ENCODE measurements at regions not wholly inside any gene's neighbourhood (a gene's known extent, or its start where the extent isn't known, plus 50 kb on each side); places are given as distances from the start of the nearest gene placed in this dataset.

DNA sequence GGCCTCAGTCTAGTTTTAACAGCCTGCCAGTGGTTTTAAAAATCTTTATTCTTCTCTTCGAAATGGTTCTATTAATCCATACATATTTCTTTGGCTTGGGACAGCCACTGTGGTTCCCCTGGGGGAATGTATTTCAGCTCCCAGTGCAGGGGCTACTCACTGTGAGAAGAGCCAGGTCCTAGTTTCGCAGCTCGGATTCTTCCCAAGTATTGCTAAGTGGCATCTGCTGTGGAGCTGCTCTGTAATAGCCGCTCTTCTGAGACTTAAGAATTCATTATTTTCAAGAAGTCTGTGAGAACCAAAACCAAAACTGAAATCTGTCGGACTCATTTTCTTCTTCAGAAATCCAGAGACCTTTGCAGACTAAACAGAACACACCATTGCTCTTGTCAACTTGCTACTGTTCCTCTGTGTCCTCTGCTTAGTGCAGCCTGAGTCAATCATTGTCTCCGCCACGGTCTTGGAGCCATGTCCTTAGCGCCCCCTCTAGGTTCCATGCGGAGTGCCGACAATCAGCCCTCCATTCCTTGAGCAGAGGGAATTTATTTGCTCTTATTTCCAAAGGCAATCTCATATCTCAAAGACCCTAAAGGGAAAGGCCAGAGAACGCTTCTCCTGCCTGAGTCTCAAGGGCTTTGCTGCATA lies 478.2 kb downstream of the SPATA31D1 start:
- TF ChIP-seq, protein P1, sequence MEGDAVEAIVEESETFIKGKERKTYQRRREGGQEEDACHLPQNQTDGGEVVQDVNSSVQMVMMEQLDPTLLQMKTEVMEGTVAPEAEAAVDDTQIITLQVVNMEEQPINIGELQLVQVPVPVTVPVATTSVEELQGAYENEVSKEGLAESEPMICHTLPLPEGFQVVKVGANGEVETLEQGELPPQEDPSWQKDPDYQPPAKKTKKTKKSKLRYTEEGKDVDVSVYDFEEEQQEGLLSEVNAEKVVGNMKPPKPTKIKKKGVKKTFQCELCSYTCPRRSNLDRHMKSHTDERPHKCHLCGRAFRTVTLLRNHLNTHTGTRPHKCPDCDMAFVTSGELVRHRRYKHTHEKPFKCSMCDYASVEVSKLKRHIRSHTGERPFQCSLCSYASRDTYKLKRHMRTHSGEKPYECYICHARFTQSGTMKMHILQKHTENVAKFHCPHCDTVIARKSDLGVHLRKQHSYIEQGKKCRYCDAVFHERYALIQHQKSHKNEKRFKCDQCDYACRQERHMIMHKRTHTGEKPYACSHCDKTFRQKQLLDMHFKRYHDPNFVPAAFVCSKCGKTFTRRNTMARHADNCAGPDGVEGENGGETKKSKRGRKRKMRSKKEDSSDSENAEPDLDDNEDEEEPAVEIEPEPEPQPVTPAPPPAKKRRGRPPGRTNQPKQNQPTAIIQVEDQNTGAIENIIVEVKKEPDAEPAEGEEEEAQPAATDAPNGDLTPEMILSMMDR (IDR thresholded peaks at IDR 0.05; ENCODE audit: insufficient read depth, low read depth, low read length), result no peak
- no peak overlapping the region for H3K4me3 ChIP-seq (ENCODE audit: low read depth, low read length)
- no peak for DNase-seq (ENCODE audit: low read depth)

DNA sequence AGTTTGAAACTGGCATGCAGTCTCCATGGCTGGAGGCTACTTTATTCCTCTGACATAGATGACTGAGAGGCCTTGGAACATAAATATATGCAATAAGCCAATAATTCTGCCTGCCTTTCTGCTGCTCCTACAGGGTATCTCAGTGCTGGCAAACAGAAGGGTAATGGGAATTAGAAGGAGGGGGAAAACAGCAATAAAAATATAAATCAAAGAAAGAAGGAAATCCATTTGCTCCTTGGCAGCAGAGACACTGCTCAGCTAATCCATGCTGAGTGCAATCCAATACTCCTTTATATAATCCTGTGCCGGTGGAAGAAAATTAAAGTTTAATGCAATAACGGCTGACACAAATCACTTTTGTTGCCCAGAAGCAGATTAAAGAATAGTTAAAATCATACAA lies 478.9 kb downstream of the SPATA31D1 start:
- DNase-seq (ENCODE audit: low read depth), result no peak
- H3K4me3 ChIP-seq (ENCODE audit: low read depth, low read length), result no peak overlapping the region
- TF ChIP-seq, protein P1 (IDR thresholded peaks at IDR 0.05; ENCODE audit: insufficient read depth, low read depth, low read length), result no peak

DNA sequence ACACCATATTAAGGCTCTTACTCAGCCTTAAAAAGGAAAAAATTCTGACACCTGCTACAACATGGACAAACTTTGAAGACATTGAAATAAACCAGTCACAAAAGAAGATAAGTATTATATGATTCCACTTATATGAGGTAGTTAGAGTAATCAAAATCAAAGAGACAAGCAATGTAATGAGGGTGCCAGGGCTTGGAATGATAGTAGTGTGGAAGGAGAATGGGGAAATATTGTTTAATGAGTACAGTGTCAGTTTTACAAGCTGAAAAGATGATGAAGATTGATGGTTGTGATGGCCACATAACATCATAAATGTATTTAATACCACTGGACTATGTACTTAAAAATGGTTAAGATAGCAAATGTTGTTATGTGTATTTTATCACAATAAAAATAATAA lies 485.7 kb downstream of the SPATA31D1 start:
- TF ChIP-seq, protein P1 (IDR thresholded peaks at IDR 0.05; ENCODE audit: insufficient read depth, low read depth, low read length), result no peak
- no peak overlapping the region for H3K4me3 ChIP-seq (ENCODE audit: low read depth, low read length)
- no peak for DNase-seq (ENCODE audit: low read depth)

DNA sequence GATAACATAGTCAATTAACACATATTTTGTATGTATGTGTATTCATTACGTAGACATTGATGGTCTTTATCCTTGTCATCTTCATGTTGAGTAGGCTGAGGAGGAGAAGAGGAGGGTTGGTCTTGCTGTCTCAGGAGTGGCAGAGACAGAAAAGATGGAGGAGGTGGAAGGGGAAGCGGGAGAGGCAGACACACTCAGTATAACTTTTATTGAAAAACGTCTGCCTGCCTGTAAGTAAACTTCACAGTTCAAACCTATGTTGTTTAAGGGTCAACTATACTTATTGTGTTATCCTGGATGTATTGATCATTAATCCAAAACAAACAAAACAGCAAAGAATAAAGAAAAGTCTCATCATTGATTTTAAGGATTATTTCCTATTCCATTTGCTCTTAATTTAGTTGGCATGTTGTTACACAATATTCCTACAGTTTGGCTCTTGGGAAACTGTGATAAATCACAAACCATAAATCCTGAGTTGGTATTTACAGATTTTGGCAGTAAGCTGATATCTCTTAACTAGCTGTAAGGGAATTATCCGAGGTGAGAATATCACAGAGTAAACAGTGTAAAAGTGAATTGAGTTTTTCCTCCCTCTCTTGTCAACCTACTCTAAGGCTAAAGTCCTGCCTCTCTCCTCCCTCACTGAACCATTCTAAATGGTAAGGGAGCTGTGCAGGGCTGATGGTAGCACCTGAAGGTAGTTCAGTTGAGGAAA lies 487.2 kb downstream of the SPATA31D1 start:
- TF ChIP-seq, protein P1 (IDR thresholded peaks at IDR 0.05; ENCODE audit: insufficient read depth, low read depth, low read length), result no peak
- H3K4me3 ChIP-seq (ENCODE audit: low read depth, low read length), result no peak overlapping the region
- no peak for DNase-seq (ENCODE audit: low read depth)

DNA sequence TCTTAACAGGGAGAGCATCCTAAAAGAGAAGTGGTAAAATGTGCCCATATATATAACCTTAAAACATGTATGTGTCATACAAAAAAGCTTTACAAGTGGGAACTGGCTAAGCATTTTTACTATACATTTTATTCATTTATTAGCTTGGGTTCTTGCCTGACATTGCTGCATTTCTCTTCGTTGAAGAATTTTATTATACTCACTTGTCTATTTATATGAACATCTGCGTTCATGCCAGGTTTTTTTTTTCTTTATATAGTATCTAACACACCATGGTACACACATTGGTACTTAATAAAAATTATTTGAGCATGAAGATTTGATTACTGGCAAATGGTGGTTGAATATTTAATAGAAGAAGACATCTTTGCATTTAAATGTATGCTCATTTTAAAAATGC lies 492.3 kb downstream of the SPATA31D1 start:
- TF ChIP-seq, protein P1 (IDR thresholded peaks at IDR 0.05; ENCODE audit: insufficient read depth, low read depth, low read length), result no peak
- no peak for DNase-seq (ENCODE audit: low read depth)
- H3K4me3 ChIP-seq (ENCODE audit: low read depth, low read length), result no peak overlapping the region

DNA sequence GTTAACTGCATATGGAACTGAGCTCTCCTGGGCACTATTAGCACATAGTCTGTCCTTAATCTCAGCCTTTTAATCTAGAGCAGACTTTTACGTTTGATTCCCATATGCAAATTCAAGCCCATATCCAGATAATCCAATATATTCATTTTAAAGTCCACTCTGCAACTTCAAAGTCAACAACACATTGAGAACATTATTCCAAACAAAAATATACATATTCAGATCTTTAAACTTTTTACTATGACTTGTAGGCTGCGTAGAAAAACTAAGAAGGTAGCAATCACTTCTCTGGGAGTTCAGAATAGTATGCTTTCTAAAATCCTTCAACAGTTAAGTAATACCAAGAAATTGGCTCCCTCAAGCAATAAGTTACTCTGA lies 499.4 kb downstream of the SPATA31D1 start:
- TF ChIP-seq, protein P1 (IDR thresholded peaks at IDR 0.05; ENCODE audit: insufficient read depth, low read depth, low read length), result no peak

More for the DNA sequence above, 499.4 kb downstream of the SPATA31D1 start:
- H3K4me3 ChIP-seq (ENCODE audit: low read depth, low read length), result no peak overlapping the region
- DNase-seq (ENCODE audit: low read depth), result no peak

Data from fibroblast of villous mesenchyme (primary cell).